Suprapubic skin (tissue), 4 donors: ENCODE measurements at regions not wholly inside any gene's neighbourhood (a gene's known extent, or its start where the extent isn't known, plus 50 kb on each side); places are given as distances from the start of the nearest gene placed in this dataset.

ENCODE experiments used
- DNase-seq, 2 donors: peaks; one replicate each; pipeline ENCODE4 v3.0.0-alpha.2; 2019; ENCODE audit warnings: low spot score in 2 of 2
- H3K27ac ChIP-seq: fragments of 200-600 bp; sonication (generic); one replicate; pipeline ENCODE4 v1.5.1; 2019
- H3K27me3 ChIP-seq: fragments of 200-600 bp; sonication (generic); one replicate; pipeline ENCODE4 v1.5.1; 2019
- H3K36me3 ChIP-seq: fragments of 200-600 bp; sonication (generic); one replicate; pipeline ENCODE4 v1.5.1; 2019
- H3K4me1 ChIP-seq: fragments of 200-600 bp; sonication (generic); one replicate; pipeline ENCODE4 v1.5.1; 2019
- H3K4me3 ChIP-seq: fragments of 200-600 bp; sonication (generic); one replicate; pipeline ENCODE4 v1.5.1; 2019; ENCODE audit warnings: mild to moderate bottlenecking
- H3K9me3 ChIP-seq: fragments of 200-600 bp; sonication (generic); one replicate; pipeline ENCODE4 v1.5.1; 2019
- CTCF ChIP-seq, 2 donors: fragments of 200-600 bp in 1 of 2; fragments of 450-650 bp in 1 of 2; sonication (generic) in 1 of 2; IDR thresholded peaks; one replicate each; pipeline ENCODE4 v1.5.1; 2016 to 2019; ENCODE audit warnings: antibody characterized with exemption in 2 of 2, mild to moderate bottlenecking in 1 of 2, moderate library complexity in 1 of 2
- EP300 ChIP-seq: sonication (generic); formaldehyde crosslinking; IDR thresholded peaks from one replicate; pipeline ENCODE4 v1.6.1; 2017; ENCODE audit warnings: antibody characterized with exemption
- POLR2A ChIP-seq, 2 donors: fragments of 450-650 bp; IDR thresholded peaks; one replicate each; pipeline ENCODE4 v1.6.1; 2017; ENCODE audit warnings: antibody characterized with exemption in 2 of 2, mild to moderate bottlenecking in 2 of 2, moderate library complexity in 2 of 2
- POLR2AphosphoS5 ChIP-seq, 3 donors: sonication (generic); formaldehyde crosslinking; IDR thresholded peaks; one replicate each; pipeline ENCODE4 v1.6.1; 2017; ENCODE audit warnings: antibody characterized with exemption in 3 of 3
- WGBS: methylation state at CpG from one replicate; pipeline ENCODE4 v1.1.5; 2018; 5-methylcytosine and 5-hydroxymethylcytosine counted together

GRCh38 chr13:74301258-74301935 is 167.2 kb upstream of the KLF12 start:
- H3K4me1 ChIP-seq = no peaks in the 10 kb centered on the region
- DNase-seq = no peak
- 58% methylated on average over 9 of the region's 9 CpGs for WGBS
- no peak overlapping the region for H3K4me3 ChIP-seq
- TF ChIP-seq CTCF (IDR thresholded peaks at IDR 0.05) = no peak
- no peak for TF ChIP-seq EP300
- TF ChIP-seq POLR2A (IDR thresholded peaks at IDR 0.05) = no peak
- no peak for TF ChIP-seq POLR2AphosphoS5 (IDR thresholded peaks at IDR 0.05)
- H3K9me3 ChIP-seq = no peaks in the 10 kb centered on the region
- H3K27ac ChIP-seq = no peak overlapping the region
- no peaks in the 10 kb centered on the region for H3K27me3 ChIP-seq
- H3K36me3 ChIP-seq = no peaks in the 10 kb centered on the region

GRCh38 chr13:74300162-74300561 is 166.0 kb upstream of the KLF12 start:
- TF ChIP-seq POLR2A (IDR thresholded peaks at IDR 0.05) = no peak
- TF ChIP-seq POLR2AphosphoS5 (IDR thresholded peaks at IDR 0.05) = no peak
- TF ChIP-seq CTCF (IDR thresholded peaks at IDR 0.05) = no peak
- TF ChIP-seq EP300 = no peak
- Histone ChIP-seq H3K27me3 (no peaks in the 10 kb centered on the region), H3K36me3 (no peaks in the 10 kb centered on the region), H3K4me1 (no peaks in the 10 kb centered on the region), H3K4me3 (no peak overlapping the region), H3K9me3 (no peaks in the 10 kb centered on the region), H3K27ac (no peak overlapping the region)
- DNase-seq = no peak

- no peak overlapping the region for H3K27ac ChIP-seq
- H3K4me1 ChIP-seq = no peaks in the 10 kb centered on the region
- H3K27me3 ChIP-seq = no peaks in the 10 kb centered on the region
- H3K9me3 ChIP-seq = no peaks in the 10 kb centered on the region
- no peak for DNase-seq
- H3K4me3 ChIP-seq = no peak overlapping the region
- no peaks in the 10 kb centered on the region for H3K36me3 ChIP-seq
- WGBS = 89% methylated on average over 2 of the region's 2 CpGs
- TF ChIP-seq POLR2A (IDR thresholded peaks at IDR 0.05) (no peak), CTCF (IDR thresholded peaks at IDR 0.05) (no peak), POLR2AphosphoS5 (IDR thresholded peaks at IDR 0.05) (no peak), EP300 (no peak)
Measured at GRCh38 chr13:74299721-74300120, 165.5 kb upstream of the KLF12 start.

- no peak for DNase-seq
- Histone ChIP-seq H3K27ac (no peak overlapping the region), H3K36me3 (no peaks in the 10 kb centered on the region), H3K4me1 (no peaks in the 10 kb centered on the region), H3K4me3 (no peak overlapping the region), H3K27me3 (no peaks in the 10 kb centered on the region), H3K9me3 (no peaks in the 10 kb centered on the region)
- WGBS = 87% methylated on average over 4 of the region's 4 CpGs
- TF ChIP-seq CTCF (IDR thresholded peaks at IDR 0.05) (no peak), POLR2A (IDR thresholded peaks at IDR 0.05) (no peak), EP300 (no peak), POLR2AphosphoS5 (IDR thresholded peaks at IDR 0.05) (no peak)
Measured at GRCh38 chr13:74298923-74299322, 164.7 kb upstream of the KLF12 start.

GRCh38 chr13:74289861-74290773 is 155.9 kb upstream of the KLF12 start:
- Histone ChIP-seq H3K9me3 (no peaks in the 10 kb centered on the region), H3K27ac (no peak overlapping the region), H3K4me3 (no peak overlapping the region), H3K36me3 (no peaks in the 10 kb centered on the region), H3K27me3 (no peaks in the 10 kb centered on the region), H3K4me1 (peaks cover 35% of the 10 kb centered on the region)
- TF ChIP-seq POLR2AphosphoS5 (IDR thresholded peaks at IDR 0.05) (no peak), CTCF (IDR thresholded peaks at IDR 0.05) (no peak), EP300 (no peak), POLR2A (IDR thresholded peaks at IDR 0.05) (no peak)
- 36% methylated on average over 10 of the region's 10 CpGs for WGBS
- no peak for DNase-seq
